ENCODE measurements at regions not wholly inside any gene's neighbourhood (a gene's known extent, or its start where the extent isn't known, plus 50 kb on each side); places are given as distances from the start of the nearest gene placed in this dataset.

- DNase-seq, result no peak
Observed at GRCh38 chr1:232409584-232409983, 220.3 kb downstream of the SIPA1L2 start.

- DNase-seq, result no peak
Observed at GRCh38 chr1:232407120-232407519, 222.8 kb downstream of the SIPA1L2 start.

- no peak for DNase-seq
Observed at GRCh38 chr1:232405781-232406180, 224.2 kb downstream of the SIPA1L2 start.

GRCh38 chr1:232404981-232405731, 224.8 kb downstream of the SIPA1L2 start:
- no peak for DNase-seq

GRCh38 chr1:232404227-232404626, 225.7 kb downstream of the SIPA1L2 start:
- DNase-seq, result no peak

- no peak for DNase-seq
Observed at GRCh38 chr1:232403017-232403714, 226.8 kb downstream of the SIPA1L2 start.

- DNase-seq, result peak; percentile 4
Observed at GRCh38 chr1:232398823-232399222, 231.1 kb downstream of the SIPA1L2 start.

- no peak for DNase-seq
Observed at GRCh38 chr1:232393444-232394146, 236.3 kb downstream of the SIPA1L2 start.

GRCh38 chr1:232393010-232393409, 236.9 kb downstream of the SIPA1L2 start:
- DNase-seq, result no peak

- DNase-seq, result no peak
Observed at GRCh38 chr1:232390590-232390989, 239.3 kb downstream of the SIPA1L2 start.

GRCh38 chr1:232389744-232390143, 240.2 kb downstream of the SIPA1L2 start:
- DNase-seq, result no peak

GRCh38 chr1:232388363-232388762, 241.6 kb downstream of the SIPA1L2 start:
- no peak for DNase-seq

- DNase-seq, result no peak
Observed at GRCh38 chr1:232386721-232387510, 243.0 kb downstream of the SIPA1L2 start.

- no peak for DNase-seq
Observed at GRCh38 chr1:232386294-232386693, 243.6 kb downstream of the SIPA1L2 start.

GRCh38 chr1:232385221-232385620, 244.7 kb downstream of the SIPA1L2 start:
- no peak for DNase-seq

GRCh38 chr1:232384171-232384883, 245.6 kb downstream of the SIPA1L2 start:
- DNase-seq, result no peak

- no peak for DNase-seq
Observed at GRCh38 chr1:232383455-232384123, 246.3 kb downstream of the SIPA1L2 start.

GRCh38 chr1:232382671-232383070, 247.3 kb downstream of the SIPA1L2 start:
- DNase-seq, result no peak

GRCh38 chr1:232381394-232382100, 248.4 kb downstream of the SIPA1L2 start:
- DNase-seq, result no peak

- no peak for DNase-seq
Observed at GRCh38 chr1:232380596-232380995, 249.3 kb downstream of the SIPA1L2 start.

GRCh38 chr1:232380131-232380530, 249.8 kb downstream of the SIPA1L2 start:
- DNase-seq, result no peak
